ENCODE measurements at regions not wholly inside any gene's neighbourhood (a gene's known extent, or its start where the extent isn't known, plus 50 kb on each side); places are given as distances from the start of the nearest gene placed in this dataset.

- TF ChIP-seq CTCF (optimal IDR thresholded peaks at IDR 0.05 in 1 of 3, IDR thresholded peaks at IDR 0.05 in 1 of 3, conservative IDR thresholded peaks at IDR 0.05 in 1 of 3; ENCODE audit: extremely low read depth in 1 of 3, insufficient read depth in 2 of 3, low read length in 3 of 3) (no peak), EZH2 (IDR thresholded peaks at IDR 0.05; ENCODE audit: low read length) (no peak)
Observed at GRCh38 chr5:54887663-54888062, 97.7 kb downstream of the ESM1 start.

Data from keratinocyte (primary cell).